ENCODE measurements at regions not wholly inside any gene's neighbourhood (a gene's known extent, or its start where the extent isn't known, plus 50 kb on each side); places are given as distances from the start of the nearest gene placed in this dataset.

DNA sequence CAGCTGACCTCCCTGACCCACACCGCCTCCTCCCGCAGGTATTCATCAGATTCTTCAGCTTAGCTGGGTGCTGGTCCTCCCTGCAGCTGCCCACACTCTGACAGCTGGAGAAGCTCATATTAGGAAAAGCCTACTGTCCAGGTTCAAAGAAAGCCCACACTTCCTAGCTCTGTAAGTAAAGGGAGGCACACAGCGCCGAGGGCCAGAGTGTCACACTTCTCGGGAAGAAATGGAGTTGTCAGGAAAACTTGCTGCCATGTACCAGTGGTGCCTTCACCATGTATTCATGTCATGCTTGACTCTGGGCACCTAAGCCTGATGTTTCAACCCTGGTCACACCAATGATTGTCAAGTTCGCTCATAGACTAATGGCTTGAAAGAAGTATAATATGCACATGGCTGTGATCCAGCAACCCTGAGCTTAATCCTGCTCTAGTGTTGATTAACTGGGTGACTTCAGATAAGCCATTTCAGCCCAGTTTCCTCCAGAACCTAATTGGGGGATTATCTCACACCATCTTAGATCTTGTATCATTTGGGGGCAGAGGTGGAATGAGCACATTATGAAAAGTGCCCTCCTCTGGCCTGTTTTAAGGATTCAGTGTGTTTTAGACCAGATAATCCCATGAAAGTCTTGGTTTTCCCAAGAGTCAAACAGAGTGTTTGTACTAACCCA is 180.3 kb upstream of the PARD3B start:
- no peaks in the 10 kb centered on the region for H3K4me1 ChIP-seq (ENCODE audit: control insufficient read depth in 3 of 3, insufficient read depth in 3 of 3, low read length in 3 of 3)
- H3K27me3 ChIP-seq (ENCODE audit: control insufficient read depth in 3 of 3, insufficient read depth in 3 of 3, low read length in 3 of 3) = no peaks in the 10 kb centered on the region
- H3K9ac ChIP-seq (ENCODE audit: low read depth in 1 of 3, low read length in 3 of 3) = no peak overlapping the region
- no peak overlapping the region for H3K27ac ChIP-seq (ENCODE audit: low read depth, low read length)
- no peaks in the 10 kb centered on the region for H3K9me3 ChIP-seq (ENCODE audit: control insufficient read depth in 3 of 3, low read length in 3 of 3)
- H3K4me3 ChIP-seq (ENCODE audit: low read length in 3 of 3) = no peak overlapping the region
- H3K36me3 ChIP-seq (ENCODE audit: control insufficient read depth in 3 of 3, insufficient read depth in 3 of 3, low read length in 3 of 3) = no peaks in the 10 kb centered on the region

DNA sequence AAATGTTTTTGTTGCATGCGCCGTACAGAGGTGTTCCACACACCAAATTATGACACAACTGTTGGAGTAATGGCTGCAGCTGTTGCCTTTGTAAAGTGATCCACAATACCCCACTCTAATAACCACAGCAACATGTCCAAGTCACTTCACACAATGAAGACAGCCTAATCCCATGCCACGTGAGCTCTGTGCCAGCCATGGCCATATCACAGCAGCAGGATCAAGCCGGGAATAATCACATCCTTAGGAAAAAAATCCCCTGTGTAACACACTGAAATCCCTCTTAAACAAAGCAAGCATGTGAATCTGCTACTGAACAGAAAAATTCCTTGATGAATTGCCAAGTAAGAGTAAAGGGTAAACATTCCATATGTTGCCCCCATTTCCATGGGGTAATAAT is 179.5 kb upstream of the PARD3B start:
- Histone ChIP-seq H3K9me3 (ENCODE audit: control insufficient read depth in 3 of 3, low read length in 3 of 3) (no peaks in the 10 kb centered on the region), H3K9ac (ENCODE audit: low read depth in 1 of 3, low read length in 3 of 3) (no peak overlapping the region), H3K4me3 (ENCODE audit: low read length in 3 of 3) (no peak overlapping the region), H3K36me3 (ENCODE audit: control insufficient read depth in 3 of 3, insufficient read depth in 3 of 3, low read length in 3 of 3) (no peaks in the 10 kb centered on the region), H3K27ac (ENCODE audit: low read depth, low read length) (no peak overlapping the region), H3K27me3 (ENCODE audit: control insufficient read depth in 3 of 3, insufficient read depth in 3 of 3, low read length in 3 of 3) (no peaks in the 10 kb centered on the region), H3K4me1 (ENCODE audit: control insufficient read depth in 3 of 3, insufficient read depth in 3 of 3, low read length in 3 of 3) (no peaks in the 10 kb centered on the region)

DNA sequence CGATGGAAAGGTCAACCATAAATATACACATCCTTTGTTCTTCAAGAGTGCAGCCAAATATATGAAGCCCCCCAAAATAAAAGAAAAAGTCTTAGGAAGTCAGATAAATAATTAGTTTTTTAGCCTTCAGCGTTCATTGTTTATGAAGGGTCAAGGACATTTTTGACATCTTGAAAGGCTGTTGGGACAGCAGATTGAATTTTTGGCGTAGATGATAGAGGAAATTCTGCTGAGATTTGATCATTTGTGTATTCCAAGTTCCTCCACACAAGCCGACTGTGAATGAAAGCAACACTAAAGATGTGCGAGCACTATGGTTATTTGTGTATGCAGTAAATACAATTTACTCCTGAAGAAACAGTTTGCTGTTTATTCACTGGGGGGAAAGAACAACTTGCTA is 177.8 kb upstream of the PARD3B start:
- no peaks in the 10 kb centered on the region for H3K4me1 ChIP-seq (ENCODE audit: control insufficient read depth in 3 of 3, insufficient read depth in 3 of 3, low read length in 3 of 3)
- H3K4me3 ChIP-seq (ENCODE audit: low read length in 3 of 3) = no peak overlapping the region
- no peaks in the 10 kb centered on the region for H3K36me3 ChIP-seq (ENCODE audit: control insufficient read depth in 3 of 3, insufficient read depth in 3 of 3, low read length in 3 of 3)
- no peak overlapping the region for H3K9ac ChIP-seq (ENCODE audit: low read depth in 1 of 3, low read length in 3 of 3)
- H3K27ac ChIP-seq (ENCODE audit: low read depth, low read length) = no peak overlapping the region
- no peaks in the 10 kb centered on the region for H3K9me3 ChIP-seq (ENCODE audit: control insufficient read depth in 3 of 3, low read length in 3 of 3)
- H3K27me3 ChIP-seq (ENCODE audit: control insufficient read depth in 3 of 3, insufficient read depth in 3 of 3, low read length in 3 of 3) = no peaks in the 10 kb centered on the region

GRCh38 chr2:204370172-204370718 is 175.0 kb upstream of the PARD3B start:
- H3K27ac ChIP-seq (ENCODE audit: low read depth, low read length) = no peak overlapping the region

GRCh38 chr2:204373942-204374341 is 171.3 kb upstream of the PARD3B start:
- Histone ChIP-seq H3K36me3 (ENCODE audit: control insufficient read depth in 3 of 3, insufficient read depth in 3 of 3, low read length in 3 of 3) (no peaks in the 10 kb centered on the region), H3K27me3 (ENCODE audit: control insufficient read depth in 3 of 3, insufficient read depth in 3 of 3, low read length in 3 of 3) (no peaks in the 10 kb centered on the region), H3K4me3 (ENCODE audit: low read length in 3 of 3) (no peak overlapping the region), H3K9me3 (ENCODE audit: control insufficient read depth in 3 of 3, low read length in 3 of 3) (no peaks in the 10 kb centered on the region), H3K27ac (ENCODE audit: low read depth, low read length) (no peak overlapping the region), H3K4me1 (ENCODE audit: control insufficient read depth in 3 of 3, insufficient read depth in 3 of 3, low read length in 3 of 3) (no peaks in the 10 kb centered on the region), H3K9ac (ENCODE audit: low read depth in 1 of 3, low read length in 3 of 3) (no peak overlapping the region)

More at GRCh38 chr2:204370172-204370718, 175.0 kb upstream of the PARD3B start:
- H3K27me3 ChIP-seq (ENCODE audit: control insufficient read depth in 3 of 3, insufficient read depth in 3 of 3, low read length in 3 of 3) = no peaks in the 10 kb centered on the region
- no peak overlapping the region for H3K4me3 ChIP-seq (ENCODE audit: low read length in 3 of 3)
- no peaks in the 10 kb centered on the region for H3K4me1 ChIP-seq (ENCODE audit: control insufficient read depth in 3 of 3, insufficient read depth in 3 of 3, low read length in 3 of 3)
- H3K9ac ChIP-seq (ENCODE audit: low read depth in 1 of 3, low read length in 3 of 3) = no peak overlapping the region
- H3K9me3 ChIP-seq (ENCODE audit: control insufficient read depth in 3 of 3, low read length in 3 of 3) = no peaks in the 10 kb centered on the region
- no peaks in the 10 kb centered on the region for H3K36me3 ChIP-seq (ENCODE audit: control insufficient read depth in 3 of 3, insufficient read depth in 3 of 3, low read length in 3 of 3)

DNA sequence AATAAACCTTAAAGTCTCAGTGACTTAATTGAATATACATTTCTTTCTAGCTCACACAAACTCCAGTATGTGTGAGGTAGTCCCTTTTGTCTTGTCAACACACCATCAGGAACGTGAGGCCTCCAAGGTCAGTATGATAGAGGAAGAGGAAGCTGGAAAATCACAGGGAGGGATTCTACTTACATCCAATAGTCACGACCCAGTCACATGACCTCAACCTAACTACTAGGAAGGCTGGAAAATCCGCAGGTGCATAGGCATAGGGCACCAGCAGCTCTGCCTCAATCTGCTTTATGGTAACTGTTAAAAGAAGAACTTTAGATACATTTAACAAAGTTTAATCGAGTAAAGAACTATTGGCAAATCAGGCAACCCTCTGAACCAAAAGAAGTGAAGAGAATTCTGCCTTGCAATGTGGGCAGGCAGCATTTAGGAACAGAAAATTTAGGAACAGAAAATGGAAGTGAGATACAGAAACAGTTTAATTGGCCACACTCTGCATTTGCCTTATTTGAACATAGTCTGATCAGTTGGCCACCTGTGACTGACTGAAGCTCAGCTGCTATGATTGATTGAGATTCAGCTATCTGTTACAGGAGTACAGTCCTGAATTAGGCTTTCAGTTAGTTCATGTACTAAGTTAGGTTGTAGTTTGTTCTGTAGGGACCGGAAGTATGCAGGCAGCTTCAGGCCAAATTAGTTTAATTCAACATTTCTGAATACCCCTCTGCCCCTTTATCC is 165.0 kb upstream of the PARD3B start:
- Histone ChIP-seq H3K4me1 (ENCODE audit: control insufficient read depth in 3 of 3, insufficient read depth in 3 of 3, low read length in 3 of 3) (no peaks in the 10 kb centered on the region), H3K4me3 (ENCODE audit: low read length in 3 of 3) (no peak overlapping the region), H3K36me3 (ENCODE audit: control insufficient read depth in 3 of 3, insufficient read depth in 3 of 3, low read length in 3 of 3) (no peaks in the 10 kb centered on the region), H3K27me3 (ENCODE audit: control insufficient read depth in 3 of 3, insufficient read depth in 3 of 3, low read length in 3 of 3) (no peaks in the 10 kb centered on the region), H3K27ac (ENCODE audit: low read depth, low read length) (no peak overlapping the region), H3K9ac (ENCODE audit: low read depth in 1 of 3, low read length in 3 of 3) (no peak overlapping the region), H3K9me3 (ENCODE audit: control insufficient read depth in 3 of 3, low read length in 3 of 3) (no peaks in the 10 kb centered on the region)

DNA sequence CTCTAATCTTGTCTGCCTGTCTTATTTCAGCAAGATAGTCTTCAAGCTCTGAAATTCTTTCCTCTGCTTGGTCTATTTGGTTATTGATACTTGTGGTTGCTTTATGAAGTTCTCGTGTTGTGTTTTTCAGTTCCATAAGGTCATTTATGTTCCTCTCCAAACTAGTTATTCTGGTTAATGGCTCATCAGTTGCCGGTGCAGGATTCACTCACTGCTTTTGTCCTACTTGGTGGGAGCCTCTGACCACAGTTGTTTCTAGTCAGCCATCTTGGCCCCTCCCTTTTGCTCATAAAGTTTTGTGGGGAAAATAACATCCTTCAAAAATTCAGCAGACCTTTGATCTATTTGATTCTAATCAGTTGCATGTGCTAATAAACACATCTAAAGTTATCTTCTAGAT is 158.6 kb upstream of the PARD3B start:
- H3K9ac ChIP-seq (ENCODE audit: low read depth in 1 of 3, low read length in 3 of 3) = no peak overlapping the region
- H3K36me3 ChIP-seq (ENCODE audit: control insufficient read depth in 3 of 3, insufficient read depth in 3 of 3, low read length in 3 of 3) = no peaks in the 10 kb centered on the region
- no peaks in the 10 kb centered on the region for H3K27me3 ChIP-seq (ENCODE audit: control insufficient read depth in 3 of 3, insufficient read depth in 3 of 3, low read length in 3 of 3)
- H3K9me3 ChIP-seq (ENCODE audit: control insufficient read depth in 3 of 3, low read length in 3 of 3) = no peaks in the 10 kb centered on the region
- no peak overlapping the region for H3K27ac ChIP-seq (ENCODE audit: low read depth, low read length)
- H3K4me1 ChIP-seq (ENCODE audit: control insufficient read depth in 3 of 3, insufficient read depth in 3 of 3, low read length in 3 of 3) = no peaks in the 10 kb centered on the region
- H3K4me3 ChIP-seq (ENCODE audit: low read length in 3 of 3) = no peak overlapping the region

GRCh38 chr2:204389120-204389519 is 156.2 kb upstream of the PARD3B start:
- Histone ChIP-seq H3K27ac (ENCODE audit: low read depth, low read length) (no peak overlapping the region), H3K4me3 (ENCODE audit: low read length in 3 of 3) (no peak overlapping the region), H3K4me1 (ENCODE audit: control insufficient read depth in 3 of 3, insufficient read depth in 3 of 3, low read length in 3 of 3) (no peaks in the 10 kb centered on the region), H3K27me3 (ENCODE audit: control insufficient read depth in 3 of 3, insufficient read depth in 3 of 3, low read length in 3 of 3) (no peaks in the 10 kb centered on the region), H3K9me3 (ENCODE audit: control insufficient read depth in 3 of 3, low read length in 3 of 3) (no peaks in the 10 kb centered on the region), H3K9ac (ENCODE audit: low read depth in 1 of 3, low read length in 3 of 3) (no peak overlapping the region), H3K36me3 (ENCODE audit: control insufficient read depth in 3 of 3, insufficient read depth in 3 of 3, low read length in 3 of 3) (no peaks in the 10 kb centered on the region)

GRCh38 chr2:204389856-204390255 is 155.4 kb upstream of the PARD3B start:
- H3K36me3 ChIP-seq (ENCODE audit: control insufficient read depth in 3 of 3, insufficient read depth in 3 of 3, low read length in 3 of 3) = no peaks in the 10 kb centered on the region
- H3K9me3 ChIP-seq (ENCODE audit: control insufficient read depth in 3 of 3, low read length in 3 of 3) = no peaks in the 10 kb centered on the region
- no peak overlapping the region for H3K27ac ChIP-seq (ENCODE audit: low read depth, low read length)
- no peak overlapping the region for H3K4me3 ChIP-seq (ENCODE audit: low read length in 3 of 3)
- H3K4me1 ChIP-seq (ENCODE audit: control insufficient read depth in 3 of 3, insufficient read depth in 3 of 3, low read length in 3 of 3) = no peaks in the 10 kb centered on the region
- no peaks in the 10 kb centered on the region for H3K27me3 ChIP-seq (ENCODE audit: control insufficient read depth in 3 of 3, insufficient read depth in 3 of 3, low read length in 3 of 3)
- H3K9ac ChIP-seq (ENCODE audit: low read depth in 1 of 3, low read length in 3 of 3) = no peak overlapping the region

- no peak overlapping the region for H3K27ac ChIP-seq (ENCODE audit: low read depth, low read length)
- no peak overlapping the region for H3K4me3 ChIP-seq (ENCODE audit: low read length in 3 of 3)
- H3K9me3 ChIP-seq (ENCODE audit: control insufficient read depth in 3 of 3, low read length in 3 of 3) = no peaks in the 10 kb centered on the region
- H3K9ac ChIP-seq (ENCODE audit: low read depth in 1 of 3, low read length in 3 of 3) = no peak overlapping the region
- H3K36me3 ChIP-seq (ENCODE audit: control insufficient read depth in 3 of 3, insufficient read depth in 3 of 3, low read length in 3 of 3) = no peaks in the 10 kb centered on the region
- H3K27me3 ChIP-seq (ENCODE audit: control insufficient read depth in 3 of 3, insufficient read depth in 3 of 3, low read length in 3 of 3) = no peaks in the 10 kb centered on the region
- H3K4me1 ChIP-seq (ENCODE audit: control insufficient read depth in 3 of 3, insufficient read depth in 3 of 3, low read length in 3 of 3) = no peaks in the 10 kb centered on the region
These were observed 149.7 kb upstream of the PARD3B start for GRCh38 chr2:204395539-204395938.

All from skeletal muscle tissue (tissue), 3 donors.